MCF 10A (cell line): ENCODE measurements at regions not wholly inside any gene's neighbourhood (a gene's known extent, or its start where the extent isn't known, plus 50 kb on each side); places are given as distances from the start of the nearest gene placed in this dataset.
A peak's percentile ranks its signal among the peaks of the same experiment; 100 is the strongest.
"Not testable (repeated sequence)": the region's sequence is repeated elsewhere in the genome, so short reads cannot be mapped to it uniquely, and the experiment has no call there.

Experiments used
- BruUV-seq: library from RNA; stranded (reverse); fragments of 400-500 nt; replicated peaks from 2 replicates; lab custom pipeline; 2021; lab: Mats Ljungman, UMichigan
- CTCF ChIA-PET: fragments of 300-600 bp; sonication (Branson Sonifier 250); formaldehyde crosslinking; extraction: SDS; loops from one replicate; lab custom pipeline; 2021; ENCODE audit warnings: antibody characterized with exemption, inconsistent platforms; lab: Yijun Ruan, JAX
- POLR2A ChIA-PET: fragments of 300-600, 350-650 bp; sonication (Branson Sonifier 250); formaldehyde crosslinking; extraction: SDS; loops from one replicate; lab custom pipeline; 2020; ENCODE audit warnings: antibody characterized with exemption, inconsistent platforms; lab: Yijun Ruan, JAX
- DNase-seq: peaks from one replicate; pipeline ENCODE4 v3.0.0-alpha.2; 2018; ENCODE audit not compliant: unreplicated experiment
- H3K27ac Mint-ChIP-seq: one replicate; pipeline ENCODE4 v1.8.0; 2022; ENCODE audit warnings: mild to moderate bottlenecking, low read depth, mixed read lengths; ENCODE audit not compliant: unreplicated experiment
- H3K27me3 Mint-ChIP-seq: one replicate; pipeline ENCODE4 v1.8.0; 2022; ENCODE audit warnings: mixed read lengths; ENCODE audit not compliant: insufficient read depth, unreplicated experiment
- H3K36me3 Mint-ChIP-seq: one replicate; pipeline ENCODE4 v1.8.0; 2022; ENCODE audit warnings: mild to moderate bottlenecking, moderate library complexity, mixed read lengths; ENCODE audit not compliant: insufficient read depth, unreplicated experiment
- H3K4me1 Mint-ChIP-seq: one replicate; pipeline ENCODE4 v1.8.0; 2022; ENCODE audit warnings: mixed read lengths; ENCODE audit not compliant: insufficient read depth, unreplicated experiment
- H3K4me3 Mint-ChIP-seq: one replicate; pipeline ENCODE4 v1.8.0; 2022; ENCODE audit warnings: mild to moderate bottlenecking, moderate library complexity, mixed read lengths; ENCODE audit not compliant: unreplicated experiment
- H3K9me3 Mint-ChIP-seq: one replicate; pipeline ENCODE4 v1.8.0; 2022; ENCODE audit warnings: mixed read lengths; ENCODE audit not compliant: unreplicated experiment
- CTCF ChIP-seq: fragments of 200-600 bp; IDR thresholded peaks from one replicate; pipeline ENCODE4 v1.8.0; 2022; ENCODE audit warnings: antibody characterized with exemption, mild to moderate bottlenecking; ENCODE audit not compliant: unreplicated experiment
- intact Hi-C: fragments of 100-400 bp; cut with micrococcal nuclease; formaldehyde crosslinking; loops from 2 replicates; pipeline ENCODE4 v1.14.1; 2022

- ChIA-PET CTCF (interaction anchor here (0.6 to 1.8 kb wide), 2 partner anchors 15 to 1588 kb away, joined by 3 to 7 read pairs; no protein-coding TSS in a partner anchor), POLR2A (no interaction called here)
- BruUV-seq = no TSS peak
- Mint-ChIP-seq H3K27ac (no peak overlapping the region), H3K4me1 (no peaks in the 10 kb centered on the region), H3K27me3 (peaks cover 50% of the 10 kb centered on the region), H3K9me3 (no peaks in the 10 kb centered on the region), H3K36me3 (no peaks in the 10 kb centered on the region), H3K4me3 (no peak overlapping the region)
- TF ChIP-seq CTCF = no peak
- no peak for DNase-seq
- intact Hi-C loops = loop anchor here (10.0 kb wide), 1 partner anchor 255 kb away; the partner anchor contains the start of gene FOXF1
These were observed 250.8 kb upstream of the FOXF1 start for GRCh38 chr16:86259499-86259898.

GRCh38 chr16:86261379-86261778 is 248.9 kb upstream of the FOXF1 start:
- H3K9me3 Mint-ChIP-seq = no peaks in the 10 kb centered on the region
- peak; percentile 34 for DNase-seq
- CTCF ChIA-PET = interaction anchor here (0.5 to 1.4 kb wide), 2 partner anchors 440 to 848 kb away, joined by 3 to 4 read pairs; no protein-coding TSS in a partner anchor

GRCh38 chr16:86267657-86268056 is 242.7 kb upstream of the FOXF1 start:
- H3K4me1 Mint-ChIP-seq, H3K27ac Mint-ChIP-seq, DNase-seq, H3K36me3 Mint-ChIP-seq, intact Hi-C loops, CTCF ChIA-PET, POLR2A ChIA-PET, BruUV-seq, H3K4me3 Mint-ChIP-seq, H3K9me3 Mint-ChIP-seq: not testable (repeated sequence)
- H3K27me3 Mint-ChIP-seq = peaks cover 20% of the 10 kb centered on the region

More at GRCh38 chr16:86261379-86261778, 248.9 kb upstream of the FOXF1 start:
- no peaks in the 10 kb centered on the region for H3K4me1 Mint-ChIP-seq
- H3K27ac Mint-ChIP-seq = no peak overlapping the region
- POLR2A ChIA-PET = no interaction called here
- H3K36me3 Mint-ChIP-seq = no peaks in the 10 kb centered on the region
- TF ChIP-seq CTCF = no peak
- intact Hi-C loops = no loop called here
- peaks cover 31% of the 10 kb centered on the region for H3K27me3 Mint-ChIP-seq
- no peak overlapping the region for H3K4me3 Mint-ChIP-seq
- BruUV-seq = no TSS peak

DNA sequence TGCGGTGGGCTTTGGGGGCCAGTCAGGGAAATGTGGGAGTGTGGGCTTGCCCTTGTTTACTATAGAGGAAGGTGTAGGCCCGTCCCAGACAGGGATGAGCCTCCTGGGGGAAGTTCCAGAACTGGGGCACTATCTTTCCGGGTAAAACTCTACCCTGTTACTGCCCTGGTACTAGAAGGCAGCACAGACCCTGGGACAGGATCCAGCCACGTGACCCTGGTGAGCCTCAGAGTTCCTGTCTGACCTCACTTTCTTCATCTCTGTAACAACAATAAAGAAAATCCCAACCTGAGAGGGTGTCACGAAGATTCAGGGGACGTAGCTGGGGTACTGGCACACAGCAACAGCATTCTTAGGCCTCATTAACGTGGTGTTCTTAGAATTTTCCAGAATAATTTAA is 239.6 kb upstream of the FOXF1 start:
- no TSS peak for BruUV-seq
- no peaks in the 10 kb centered on the region for H3K4me1 Mint-ChIP-seq
- ChIA-PET CTCF (no interaction called here), POLR2A (no interaction called here)
- intact Hi-C loops = no loop called here
- H3K9me3 Mint-ChIP-seq = no peaks in the 10 kb centered on the region
- no peak for DNase-seq
- H3K36me3 Mint-ChIP-seq = no peaks in the 10 kb centered on the region
- H3K27me3 Mint-ChIP-seq = peaks cover 50% of the 10 kb centered on the region
- no peak for TF ChIP-seq CTCF
- no peak overlapping the region for H3K4me3 Mint-ChIP-seq
- no peak overlapping the region for H3K27ac Mint-ChIP-seq

DNA sequence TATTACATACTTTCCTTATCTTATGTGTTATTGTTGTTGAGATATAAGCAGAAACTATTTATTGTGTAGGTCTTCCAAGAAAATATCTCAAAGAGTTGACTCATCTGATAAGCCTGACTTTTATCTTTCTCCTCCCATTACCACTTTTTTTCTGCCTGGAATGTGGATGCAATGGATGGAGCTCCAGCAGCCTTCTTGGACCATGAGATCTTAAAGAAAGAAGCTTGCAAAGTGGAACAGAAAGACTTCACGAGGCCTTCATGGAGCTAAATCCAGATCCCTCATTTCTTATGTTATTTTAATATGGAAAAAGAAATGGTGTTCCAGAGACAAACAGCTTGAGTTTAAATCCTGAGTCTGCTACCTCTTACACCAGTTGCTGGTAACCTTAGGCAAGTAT is 237.6 kb upstream of the FOXF1 start:
- intact Hi-C loops = no loop called here
- H3K27ac Mint-ChIP-seq = no peak overlapping the region
- CTCF ChIA-PET = no interaction called here

More for the DNA sequence above, 237.6 kb upstream of the FOXF1 start:
- POLR2A ChIA-PET = no interaction called here
- BruUV-seq = no TSS peak
- Mint-ChIP-seq H3K4me3 (no peak overlapping the region), H3K9me3 (no peaks in the 10 kb centered on the region), H3K36me3 (no peaks in the 10 kb centered on the region), H3K27me3 (peaks cover 71% of the 10 kb centered on the region), H3K4me1 (no peaks in the 10 kb centered on the region)
- TF ChIP-seq CTCF = no peak
- DNase-seq = no peak
